ENCODE measurements at regions not wholly inside any gene's neighbourhood (a gene's known extent, or its start where the extent isn't known, plus 50 kb on each side); places are given as distances from the start of the nearest gene placed in this dataset.

DNA sequence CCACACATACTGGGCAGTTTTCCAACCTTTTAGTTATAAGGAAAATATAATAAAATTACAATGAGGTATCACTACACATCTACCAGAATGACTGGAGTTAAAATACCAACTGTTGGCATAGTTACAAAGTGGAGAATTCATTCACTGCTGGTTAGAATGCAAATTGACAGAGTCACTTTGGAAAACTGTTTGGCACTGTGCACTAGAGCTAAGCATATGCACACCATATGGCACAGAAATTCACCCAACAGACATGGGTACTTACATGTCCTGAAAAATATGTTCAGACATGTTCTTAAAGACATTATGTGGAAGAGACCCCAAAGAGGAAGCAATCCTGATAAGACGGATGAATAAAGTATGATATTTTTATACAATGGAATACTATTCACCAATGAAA is 686.1 kb upstream of the RAB6C start:
- H3K36me3 ChIP-seq (replicated peaks; ENCODE audit: insufficient read depth, low read depth): no peaks in the 10 kb centered on the region
- H3K9me3 ChIP-seq (ENCODE audit: low read depth): no peaks in the 10 kb centered on the region
- no peak for DNase-seq (ENCODE audit: low spot score)
- no peaks in the 10 kb centered on the region for H3K9me2 ChIP-seq (replicated peaks; ENCODE audit: insufficient read depth)
- no peak overlapping the region for H2AFZ ChIP-seq
- no peaks in the 10 kb centered on the region for H3K4me1 ChIP-seq (ENCODE audit: insufficient read depth)
- no peaks in the 10 kb centered on the region for H4K20me1 ChIP-seq (ENCODE audit: insufficient read depth, poor library complexity, severe bottlenecking)
- H3K79me2 ChIP-seq: no peaks in the 10 kb centered on the region
- H3K27ac ChIP-seq: no peak overlapping the region
- 4% methylated on average over 1 of the region's 1 CpG for WGBS (ENCODE audit: low lambda C conversion rate, missing lambda C conversion rate)
- no peak overlapping the region for H3K4me2 ChIP-seq
- H3K27me3 ChIP-seq: no peaks in the 10 kb centered on the region
- H3K4me3 ChIP-seq: no peak overlapping the region
- TF ChIP-seq CTCF (IDR thresholded peaks at IDR 0.05; ENCODE audit: poor library complexity) (no peak), EZH2 (IDR thresholded peaks at IDR 0.05; ENCODE audit: borderline replicate concordance) (no peak), EZH2phosphoT487 (IDR thresholded peaks at IDR 0.05; ENCODE audit: low read depth, severe bottlenecking, unreplicated experiment) (no peak)

DNA sequence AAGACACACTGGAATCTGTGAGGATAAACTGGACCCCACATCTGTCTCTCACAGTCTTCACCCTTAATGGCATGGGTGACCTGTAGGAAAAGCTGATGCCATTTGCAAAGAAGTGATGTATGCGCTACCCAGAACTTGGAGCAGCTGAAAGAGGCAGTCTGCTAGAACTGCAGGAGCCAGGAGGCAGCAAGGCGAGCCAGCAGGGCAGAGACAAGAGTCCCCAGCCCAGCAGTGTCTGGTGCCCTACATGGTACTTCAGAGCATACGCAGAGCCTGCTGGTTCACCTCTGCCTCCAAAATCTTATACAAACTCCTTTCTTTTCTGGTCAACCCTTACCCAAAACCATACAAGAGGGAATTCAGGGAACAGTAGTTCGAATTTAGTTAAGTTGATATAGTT is 683.1 kb upstream of the RAB6C start:
- no peak overlapping the region for H3K4me3 ChIP-seq
- H3K9me3 ChIP-seq (ENCODE audit: low read depth): no peaks in the 10 kb centered on the region
- no peaks in the 10 kb centered on the region for H3K9me2 ChIP-seq (replicated peaks; ENCODE audit: insufficient read depth)
- no peak overlapping the region for H3K4me2 ChIP-seq
- no peak overlapping the region for H3K27ac ChIP-seq
- H4K20me1 ChIP-seq (ENCODE audit: insufficient read depth, poor library complexity, severe bottlenecking): no peaks in the 10 kb centered on the region
- H2AFZ ChIP-seq: no peak overlapping the region
- no peak for DNase-seq (ENCODE audit: low spot score)
- 88% methylated on average over 4 of the region's 4 CpGs for WGBS (ENCODE audit: low lambda C conversion rate, missing lambda C conversion rate)
- TF ChIP-seq CTCF (IDR thresholded peaks at IDR 0.05; ENCODE audit: poor library complexity) (no peak), EZH2 (IDR thresholded peaks at IDR 0.05; ENCODE audit: borderline replicate concordance) (no peak)
- no peaks in the 10 kb centered on the region for H3K4me1 ChIP-seq (ENCODE audit: insufficient read depth)
- H3K27me3 ChIP-seq: no peaks in the 10 kb centered on the region
- H3K36me3 ChIP-seq (replicated peaks; ENCODE audit: insufficient read depth, low read depth): no peaks in the 10 kb centered on the region
- no peaks in the 10 kb centered on the region for H3K79me2 ChIP-seq

GRCh38 chr2:129296806-129297205 is 682.7 kb upstream of the RAB6C start:
- Histone ChIP-seq H4K20me1 (ENCODE audit: insufficient read depth, poor library complexity, severe bottlenecking) (no peaks in the 10 kb centered on the region), H3K27me3 (no peaks in the 10 kb centered on the region), H3K79me2 (no peaks in the 10 kb centered on the region), H3K36me3 (replicated peaks; ENCODE audit: insufficient read depth, low read depth) (no peaks in the 10 kb centered on the region), H3K4me2 (no peak overlapping the region), H3K9me2 (replicated peaks; ENCODE audit: insufficient read depth) (no peaks in the 10 kb centered on the region), H3K9me3 (ENCODE audit: low read depth) (no peaks in the 10 kb centered on the region), H2AFZ (no peak overlapping the region), H3K4me1 (ENCODE audit: insufficient read depth) (no peaks in the 10 kb centered on the region), H3K4me3 (no peak overlapping the region), H3K27ac (no peak overlapping the region)
- TF ChIP-seq EZH2phosphoT487 (IDR thresholded peaks at IDR 0.05; ENCODE audit: low read depth, severe bottlenecking, unreplicated experiment): no peak
- TF ChIP-seq EZH2 (IDR thresholded peaks at IDR 0.05; ENCODE audit: borderline replicate concordance): no peak
- no peak for TF ChIP-seq CTCF (IDR thresholded peaks at IDR 0.05; ENCODE audit: poor library complexity)
- WGBS (ENCODE audit: low lambda C conversion rate, missing lambda C conversion rate): 58% methylated on average over 5 of the region's 5 CpGs
- no peak for DNase-seq (ENCODE audit: low spot score)

DNA sequence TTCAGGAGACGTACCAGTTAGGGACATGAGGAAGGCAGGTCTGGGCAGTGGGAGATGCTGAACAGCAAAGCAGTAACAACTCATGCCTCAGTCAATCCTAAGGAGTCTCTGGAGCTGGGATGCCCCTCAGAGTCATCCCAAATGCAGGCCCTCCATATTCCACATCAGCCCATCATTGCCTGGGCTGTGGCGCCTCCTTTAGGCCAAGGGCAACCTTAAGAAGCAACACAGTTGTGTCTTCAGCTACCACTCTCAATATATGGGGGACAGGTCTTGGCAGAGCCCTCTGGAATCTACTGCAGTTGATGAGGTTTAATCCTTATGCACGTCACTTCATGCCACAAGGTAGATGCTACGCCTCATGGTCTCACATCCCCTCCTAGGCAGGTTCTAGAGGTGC is 682.0 kb upstream of the RAB6C start:
- H3K36me3 ChIP-seq (replicated peaks; ENCODE audit: insufficient read depth, low read depth): no peaks in the 10 kb centered on the region
- no peaks in the 10 kb centered on the region for H3K79me2 ChIP-seq
- 70% methylated on average over 4 of the region's 4 CpGs for WGBS (ENCODE audit: low lambda C conversion rate, missing lambda C conversion rate)
- H2AFZ ChIP-seq: no peak overlapping the region
- no peak for DNase-seq (ENCODE audit: low spot score)
- no peak overlapping the region for H3K4me2 ChIP-seq
- no peaks in the 10 kb centered on the region for H3K4me1 ChIP-seq (ENCODE audit: insufficient read depth)
- no peaks in the 10 kb centered on the region for H3K9me2 ChIP-seq (replicated peaks; ENCODE audit: insufficient read depth)
- H3K9me3 ChIP-seq (ENCODE audit: low read depth): no peaks in the 10 kb centered on the region
- H4K20me1 ChIP-seq (ENCODE audit: insufficient read depth, poor library complexity, severe bottlenecking): no peaks in the 10 kb centered on the region
- no peak overlapping the region for H3K4me3 ChIP-seq
- no peak for TF ChIP-seq EZH2phosphoT487 (IDR thresholded peaks at IDR 0.05; ENCODE audit: low read depth, severe bottlenecking, unreplicated experiment)
- TF ChIP-seq EZH2 (IDR thresholded peaks at IDR 0.05; ENCODE audit: borderline replicate concordance): no peak
- no peak for TF ChIP-seq CTCF (IDR thresholded peaks at IDR 0.05; ENCODE audit: poor library complexity)
- H3K27me3 ChIP-seq: no peaks in the 10 kb centered on the region
- H3K27ac ChIP-seq: no peak overlapping the region
